ENCODE measurements at regions not wholly inside any gene's neighbourhood (a gene's known extent, or its start where the extent isn't known, plus 50 kb on each side); places are given as distances from the start of the nearest gene placed in this dataset.

- Histone ChIP-seq H3K4me3 (ENCODE audit: extremely low read depth, insufficient read depth, low read length, poor library complexity, severe bottlenecking) (no peak overlapping the region), H3K36me3 (ENCODE audit: control insufficient read depth, insufficient read depth, low read length) (no peaks in the 10 kb centered on the region), H3K9me3 (ENCODE audit: control insufficient read depth, low read length) (no peaks in the 10 kb centered on the region), H3K4me1 (ENCODE audit: control insufficient read depth, insufficient read depth, low read length, poor library complexity, severe bottlenecking) (peaks cover 8% of the 10 kb centered on the region), H3K27ac (ENCODE audit: low read depth, low read length, severe bottlenecking) (no peak overlapping the region)
- WGBS, 2 experiments (ENCODE audit: insufficient coverage in 2 of 2): 85% methylated on average over 20 to 22 of the region's 23 CpGs
Measured at GRCh38 chr2:42856891-42857632, 64.7 kb upstream of the HAAO start.

DNA sequence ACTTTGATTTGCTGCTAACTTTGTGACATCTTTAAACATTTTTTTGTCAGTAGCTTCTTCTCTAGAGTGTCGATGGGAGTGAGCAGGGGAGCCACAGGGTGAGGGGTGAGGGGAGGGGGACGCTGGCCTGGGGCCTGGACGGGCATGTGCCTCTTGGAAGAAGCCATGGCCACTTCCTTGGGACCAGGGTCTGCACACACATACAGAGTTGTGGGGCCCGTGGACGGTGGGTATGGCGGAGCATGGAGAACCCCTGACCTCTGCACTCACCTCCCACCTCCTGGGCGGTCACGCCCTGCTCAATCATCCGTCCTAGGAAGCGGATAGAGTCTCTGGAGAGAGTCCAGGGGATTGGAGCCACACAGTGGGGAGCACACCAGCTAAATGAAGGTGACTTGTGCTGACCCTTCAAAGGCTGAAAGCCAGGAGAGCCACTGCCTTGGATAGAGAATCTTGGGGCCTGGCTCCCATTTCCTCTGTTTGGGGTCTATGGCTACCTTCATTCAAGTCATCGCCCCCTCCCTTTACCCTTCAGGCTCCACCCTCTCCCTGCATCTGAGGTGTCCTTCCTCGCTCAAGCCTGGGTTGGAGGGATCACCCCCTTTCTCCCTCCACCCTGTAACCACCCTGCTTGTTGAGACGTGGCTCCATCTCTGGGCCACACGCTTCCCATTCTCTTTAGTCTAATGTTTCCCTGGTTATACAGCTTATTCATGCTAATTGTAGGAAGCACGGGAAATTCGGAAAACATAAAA, 63.9 kb upstream of the HAAO start:
- Histone ChIP-seq H3K9me3 (ENCODE audit: control insufficient read depth, low read length) (no peaks in the 10 kb centered on the region), H3K36me3 (ENCODE audit: control insufficient read depth, insufficient read depth, low read length) (no peaks in the 10 kb centered on the region), H3K4me3 (ENCODE audit: extremely low read depth, insufficient read depth, low read length, poor library complexity, severe bottlenecking) (no peak overlapping the region), H3K4me1 (ENCODE audit: control insufficient read depth, insufficient read depth, low read length, poor library complexity, severe bottlenecking) (peaks cover 8% of the 10 kb centered on the region), H3K27ac (ENCODE audit: low read depth, low read length, severe bottlenecking) (no peak overlapping the region)
- 93 to 95% methylated on average over 4 to 13 of the region's 16 CpGs for WGBS, 2 experiments (ENCODE audit: insufficient coverage in 2 of 2)

DNA sequence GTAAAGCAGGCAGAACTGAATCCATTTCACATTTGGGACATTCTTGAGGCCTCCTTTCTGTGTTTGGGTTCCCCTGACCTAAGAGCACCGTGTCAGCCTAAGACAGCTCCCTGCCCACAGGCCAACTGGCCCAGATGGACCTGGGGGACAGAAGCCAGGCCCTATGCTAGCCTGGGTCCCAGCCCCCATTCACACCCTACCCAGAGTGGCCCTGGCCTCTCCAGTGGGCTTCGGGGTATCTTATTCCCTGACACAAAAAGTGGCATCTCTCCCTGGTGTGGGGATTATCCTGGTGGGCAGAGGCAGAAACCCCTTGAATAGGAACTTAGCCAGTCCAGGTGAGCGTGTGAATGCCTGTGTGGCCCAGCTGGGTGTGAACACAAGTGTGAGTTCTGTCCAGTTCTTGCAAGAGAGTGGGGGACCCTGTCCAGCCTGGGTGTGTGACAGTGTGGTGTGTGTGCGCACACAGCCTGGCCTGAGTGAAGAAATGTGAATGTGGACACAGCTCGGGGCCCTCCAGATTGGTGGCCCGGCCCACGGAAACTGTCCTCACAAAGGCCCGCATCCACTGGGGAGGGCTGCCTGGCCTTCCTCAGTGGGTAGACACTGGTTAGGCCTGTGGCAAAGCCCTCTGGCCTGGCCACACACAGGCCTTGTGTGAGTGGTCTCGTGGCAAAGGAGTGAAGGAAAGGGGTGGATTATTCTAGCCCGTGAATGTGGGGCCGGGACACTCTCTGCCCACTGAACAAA, 63.0 kb upstream of the HAAO start:
- Histone ChIP-seq H3K4me1 (ENCODE audit: control insufficient read depth, insufficient read depth, low read length, poor library complexity, severe bottlenecking) (peaks cover 6% of the 10 kb centered on the region), H3K27ac (ENCODE audit: low read depth, low read length, severe bottlenecking) (no peak overlapping the region), H3K9me3 (ENCODE audit: control insufficient read depth, low read length) (no peaks in the 10 kb centered on the region), H3K4me3 (ENCODE audit: extremely low read depth, insufficient read depth, low read length, poor library complexity, severe bottlenecking) (no peak overlapping the region), H3K36me3 (ENCODE audit: control insufficient read depth, insufficient read depth, low read length) (no peaks in the 10 kb centered on the region)
- 78% methylated on average over 10 to 11 of the region's 11 CpGs for WGBS, 2 experiments (ENCODE audit: insufficient coverage in 2 of 2)

DNA sequence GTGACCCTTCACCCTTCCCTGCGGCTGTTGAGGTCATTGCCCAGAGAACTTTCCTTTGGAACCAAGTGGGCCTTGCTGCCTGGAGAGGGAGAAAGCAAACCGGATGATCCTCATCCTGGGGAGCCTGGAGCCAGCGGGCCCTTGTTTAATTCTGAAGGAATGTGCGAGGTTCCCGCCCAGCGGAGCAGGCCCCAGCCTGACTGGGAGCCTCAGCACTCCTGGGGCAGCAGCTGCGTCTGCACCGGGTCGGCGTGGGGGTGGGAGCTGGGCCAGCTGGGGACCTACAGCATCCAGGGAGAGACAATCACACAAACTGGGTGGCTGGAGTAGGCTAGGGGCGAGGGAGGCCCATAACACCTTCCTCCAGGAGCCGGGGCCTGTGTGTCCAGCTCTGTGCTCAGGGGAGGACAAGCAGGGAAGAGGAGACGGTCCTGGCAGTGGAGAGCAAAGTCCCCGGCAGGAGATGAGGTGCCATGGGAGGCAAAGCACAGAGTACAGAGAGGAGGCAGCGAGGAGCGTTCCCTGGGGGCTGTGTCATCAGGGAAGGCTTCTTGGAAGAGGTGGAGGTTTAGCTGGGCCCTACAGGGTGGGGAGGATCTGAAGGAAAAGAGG, 61.9 kb upstream of the HAAO start:
- Histone ChIP-seq H3K36me3 (ENCODE audit: control insufficient read depth, insufficient read depth, low read length) (no peaks in the 10 kb centered on the region), H3K9me3 (ENCODE audit: control insufficient read depth, low read length) (no peaks in the 10 kb centered on the region), H3K4me1 (ENCODE audit: control insufficient read depth, insufficient read depth, low read length, poor library complexity, severe bottlenecking) (peaks cover 6% of the 10 kb centered on the region), H3K27ac (ENCODE audit: low read depth, low read length, severe bottlenecking) (no peak overlapping the region), H3K4me3 (ENCODE audit: extremely low read depth, insufficient read depth, low read length, poor library complexity, severe bottlenecking) (no peak overlapping the region)
- WGBS, 2 experiments (ENCODE audit: insufficient coverage in 2 of 2): 75 to 81% methylated on average over 10 to 16 of the region's 16 CpGs

- no peak overlapping the region for H3K27ac ChIP-seq (ENCODE audit: low read depth, low read length, severe bottlenecking)
- no peaks in the 10 kb centered on the region for H3K36me3 ChIP-seq (ENCODE audit: control insufficient read depth, insufficient read depth, low read length)
- no peaks in the 10 kb centered on the region for H3K9me3 ChIP-seq (ENCODE audit: control insufficient read depth, low read length)
- H3K4me3 ChIP-seq (ENCODE audit: extremely low read depth, insufficient read depth, low read length, poor library complexity, severe bottlenecking): no peak overlapping the region
- H3K4me1 ChIP-seq (ENCODE audit: control insufficient read depth, insufficient read depth, low read length, poor library complexity, severe bottlenecking): peaks cover 6% of the 10 kb centered on the region
- 92 to 98% methylated on average over 6 to 8 of the region's 12 CpGs for WGBS, 2 experiments (ENCODE audit: insufficient coverage in 2 of 2)
Measured at GRCh38 chr2:42853549-42854206, 61.3 kb upstream of the HAAO start.

DNA sequence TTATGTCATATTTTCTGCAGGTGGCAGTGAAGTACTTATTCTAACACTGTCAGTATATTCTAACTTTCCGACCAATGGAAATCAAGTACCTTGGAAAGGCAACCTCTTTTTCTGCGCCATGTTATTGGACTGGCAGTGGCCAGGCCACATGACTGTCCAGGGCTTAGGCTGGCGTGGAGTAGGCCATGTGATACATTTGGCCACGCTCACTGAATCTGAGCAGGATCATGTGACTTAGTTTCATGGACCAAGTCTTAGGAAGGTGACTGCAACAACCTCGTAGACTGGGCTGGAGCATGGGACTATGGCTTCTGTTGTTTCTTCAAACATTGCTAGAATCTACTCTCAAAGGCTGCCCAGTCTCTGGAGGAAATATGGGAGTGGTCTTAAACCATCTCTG, 60.4 kb upstream of the HAAO start:
- Histone ChIP-seq H3K4me1 (ENCODE audit: control insufficient read depth, insufficient read depth, low read length, poor library complexity, severe bottlenecking) (peaks cover 6% of the 10 kb centered on the region), H3K4me3 (ENCODE audit: extremely low read depth, insufficient read depth, low read length, poor library complexity, severe bottlenecking) (no peak overlapping the region), H3K9me3 (ENCODE audit: control insufficient read depth, low read length) (no peaks in the 10 kb centered on the region), H3K36me3 (ENCODE audit: control insufficient read depth, insufficient read depth, low read length) (no peaks in the 10 kb centered on the region), H3K27ac (ENCODE audit: low read depth, low read length, severe bottlenecking) (no peak overlapping the region)
- 95 to 100% methylated on average over 5 of the region's 5 CpGs for WGBS, 2 experiments (ENCODE audit: insufficient coverage in 2 of 2)

DNA sequence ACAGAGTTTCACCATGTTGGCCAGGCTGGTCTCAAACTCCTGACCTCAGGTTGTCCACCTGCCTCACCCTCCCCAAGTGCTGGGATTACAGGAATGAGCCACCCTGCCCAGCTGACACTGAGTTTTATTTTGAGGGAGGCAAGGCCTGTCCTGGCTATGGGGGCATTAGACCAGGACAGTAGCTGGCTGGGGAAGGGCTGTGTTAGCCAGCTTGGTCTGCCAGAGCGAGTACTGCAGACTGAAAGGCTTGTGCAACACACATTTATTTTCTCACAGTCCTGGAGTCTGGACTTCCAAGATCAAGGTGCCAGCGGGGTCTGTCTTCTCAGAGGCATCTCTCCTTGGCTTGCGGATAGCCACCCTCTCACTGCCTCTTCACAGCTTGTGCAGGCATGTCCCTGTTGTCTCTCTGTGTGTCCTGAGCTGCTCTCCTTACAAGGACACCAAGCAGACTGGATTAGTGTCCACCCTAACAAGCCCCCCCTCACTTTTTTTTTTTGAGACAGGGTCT, 59.4 kb upstream of the HAAO start:
- peaks cover 6% of the 10 kb centered on the region for H3K4me1 ChIP-seq (ENCODE audit: control insufficient read depth, insufficient read depth, low read length, poor library complexity, severe bottlenecking)
- H3K9me3 ChIP-seq (ENCODE audit: control insufficient read depth, low read length): no peaks in the 10 kb centered on the region
- no peaks in the 10 kb centered on the region for H3K36me3 ChIP-seq (ENCODE audit: control insufficient read depth, insufficient read depth, low read length)
- WGBS, 2 experiments (ENCODE audit: insufficient coverage in 2 of 2): 95 to 97% methylated on average over 3 of the region's 3 CpGs
- no peak overlapping the region for H3K4me3 ChIP-seq (ENCODE audit: extremely low read depth, insufficient read depth, low read length, poor library complexity, severe bottlenecking)
- no peak overlapping the region for H3K27ac ChIP-seq (ENCODE audit: low read depth, low read length, severe bottlenecking)

DNA sequence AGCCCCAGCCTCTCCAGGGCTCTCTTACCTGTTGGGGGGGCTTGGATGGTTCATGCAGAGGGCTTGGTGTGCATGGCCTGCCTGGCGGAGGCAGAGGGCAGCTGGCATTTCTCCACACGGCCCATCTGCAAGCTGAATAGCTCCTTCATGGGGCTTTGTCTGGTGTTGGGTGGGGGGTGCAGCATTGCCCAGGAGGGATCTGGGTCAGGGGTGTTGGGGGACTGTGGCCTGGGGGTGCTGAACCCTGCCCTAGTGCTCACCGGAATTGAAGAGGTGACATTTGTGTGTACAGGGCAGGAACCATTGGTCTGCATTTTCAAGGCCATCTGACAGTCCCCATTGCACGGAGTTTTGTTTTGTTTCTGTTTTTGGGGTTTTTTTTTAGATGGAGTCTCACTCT, 58.8 kb upstream of the HAAO start:
- Histone ChIP-seq H3K36me3 (ENCODE audit: control insufficient read depth, insufficient read depth, low read length) (no peaks in the 10 kb centered on the region), H3K4me3 (ENCODE audit: extremely low read depth, insufficient read depth, low read length, poor library complexity, severe bottlenecking) (no peak overlapping the region), H3K27ac (ENCODE audit: low read depth, low read length, severe bottlenecking) (no peak overlapping the region), H3K9me3 (ENCODE audit: control insufficient read depth, low read length) (no peaks in the 10 kb centered on the region), H3K4me1 (ENCODE audit: control insufficient read depth, insufficient read depth, low read length, poor library complexity, severe bottlenecking) (peaks cover 6% of the 10 kb centered on the region)
- 69 to 100% methylated on average over 1 to 4 of the region's 4 CpGs for WGBS, 2 experiments (ENCODE audit: insufficient coverage in 2 of 2)

- no peaks in the 10 kb centered on the region for H3K36me3 ChIP-seq (ENCODE audit: control insufficient read depth, insufficient read depth, low read length)
- no peak overlapping the region for H3K27ac ChIP-seq (ENCODE audit: low read depth, low read length, severe bottlenecking)
- no peak overlapping the region for H3K4me3 ChIP-seq (ENCODE audit: extremely low read depth, insufficient read depth, low read length, poor library complexity, severe bottlenecking)
- H3K9me3 ChIP-seq (ENCODE audit: control insufficient read depth, low read length): no peaks in the 10 kb centered on the region
- WGBS, 2 experiments (ENCODE audit: insufficient coverage in 2 of 2): 78 to 97% methylated on average over 11 of the region's 14 CpGs
- peaks cover 6% of the 10 kb centered on the region for H3K4me1 ChIP-seq (ENCODE audit: control insufficient read depth, insufficient read depth, low read length, poor library complexity, severe bottlenecking)
Measured at GRCh38 chr2:42850016-42850805, 57.8 kb upstream of the HAAO start.
